RWPE1 (cell line): ENCODE measurements at regions not wholly inside any gene's neighbourhood (a gene's known extent, or its start where the extent isn't known, plus 50 kb on each side); places are given as distances from the start of the nearest gene placed in this dataset.

Experiments
- CTCF ChIA-PET: fragments of 350-600 bp; sonication (Branson Sonifier 250); formaldehyde crosslinking; extraction: SDS; loops from one replicate; lab custom pipeline; 2021; lab: Yijun Ruan, JAX
- POLR2A ChIA-PET: fragments of 400-600 bp; formaldehyde crosslinking; extraction: SDS; loops from one replicate; lab custom pipeline; 2020; ENCODE audit warnings: antibody characterized with exemption; ENCODE audit not compliant: low non-redundant PET; lab: Yijun Ruan, JAX
- DNase-seq: peaks from one replicate; pipeline ENCODE4 v3.0.0; 2012; ENCODE audit warnings: low spot score
- H3K27ac ChIP-seq: fragments of 450-650 bp; 2 replicates; pipeline ENCODE4 v1.5.1; 2017
- TF ChIP-seq, protein P1 (sequence below): fragments of 450-650 bp; conservative IDR thresholded peaks from 2 replicates; pipeline ENCODE4 v1.5.1; 2017; ENCODE audit warnings: low read depth, mild to moderate bottlenecking

DNA sequence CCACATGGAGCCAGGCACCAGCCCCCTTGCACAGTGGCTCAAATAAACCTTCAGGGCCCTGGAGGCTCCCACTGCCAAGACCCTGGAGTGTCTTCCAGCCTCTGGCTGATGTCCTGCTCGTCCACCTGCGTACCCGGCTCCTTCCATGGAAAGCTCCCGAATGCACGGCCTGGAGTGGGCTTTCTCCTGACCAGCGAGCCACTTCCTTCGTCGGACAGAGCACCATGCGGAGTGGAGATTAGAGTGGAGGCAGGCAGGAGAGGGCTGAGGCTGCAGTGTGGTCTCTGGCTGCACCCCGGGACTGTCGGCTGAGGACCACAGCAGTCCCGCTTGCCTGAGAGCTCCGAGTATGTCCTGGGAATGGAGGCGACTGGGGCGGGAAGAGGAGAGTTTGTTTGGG, 93.7 kb upstream of the SFSWAP start:
- TF ChIP-seq, protein P1, sequence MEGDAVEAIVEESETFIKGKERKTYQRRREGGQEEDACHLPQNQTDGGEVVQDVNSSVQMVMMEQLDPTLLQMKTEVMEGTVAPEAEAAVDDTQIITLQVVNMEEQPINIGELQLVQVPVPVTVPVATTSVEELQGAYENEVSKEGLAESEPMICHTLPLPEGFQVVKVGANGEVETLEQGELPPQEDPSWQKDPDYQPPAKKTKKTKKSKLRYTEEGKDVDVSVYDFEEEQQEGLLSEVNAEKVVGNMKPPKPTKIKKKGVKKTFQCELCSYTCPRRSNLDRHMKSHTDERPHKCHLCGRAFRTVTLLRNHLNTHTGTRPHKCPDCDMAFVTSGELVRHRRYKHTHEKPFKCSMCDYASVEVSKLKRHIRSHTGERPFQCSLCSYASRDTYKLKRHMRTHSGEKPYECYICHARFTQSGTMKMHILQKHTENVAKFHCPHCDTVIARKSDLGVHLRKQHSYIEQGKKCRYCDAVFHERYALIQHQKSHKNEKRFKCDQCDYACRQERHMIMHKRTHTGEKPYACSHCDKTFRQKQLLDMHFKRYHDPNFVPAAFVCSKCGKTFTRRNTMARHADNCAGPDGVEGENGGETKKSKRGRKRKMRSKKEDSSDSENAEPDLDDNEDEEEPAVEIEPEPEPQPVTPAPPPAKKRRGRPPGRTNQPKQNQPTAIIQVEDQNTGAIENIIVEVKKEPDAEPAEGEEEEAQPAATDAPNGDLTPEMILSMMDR = no peak
- H3K27ac ChIP-seq = no peak overlapping the region
- ChIA-PET POLR2A (no interaction called here), CTCF (interaction anchor here (0.6 to 0.8 kb wide), 2 partner anchors 339 to 709 kb away, joined by 3 to 5 read pairs; no protein-coding TSS in a partner anchor)
- DNase-seq = no peak

DNA sequence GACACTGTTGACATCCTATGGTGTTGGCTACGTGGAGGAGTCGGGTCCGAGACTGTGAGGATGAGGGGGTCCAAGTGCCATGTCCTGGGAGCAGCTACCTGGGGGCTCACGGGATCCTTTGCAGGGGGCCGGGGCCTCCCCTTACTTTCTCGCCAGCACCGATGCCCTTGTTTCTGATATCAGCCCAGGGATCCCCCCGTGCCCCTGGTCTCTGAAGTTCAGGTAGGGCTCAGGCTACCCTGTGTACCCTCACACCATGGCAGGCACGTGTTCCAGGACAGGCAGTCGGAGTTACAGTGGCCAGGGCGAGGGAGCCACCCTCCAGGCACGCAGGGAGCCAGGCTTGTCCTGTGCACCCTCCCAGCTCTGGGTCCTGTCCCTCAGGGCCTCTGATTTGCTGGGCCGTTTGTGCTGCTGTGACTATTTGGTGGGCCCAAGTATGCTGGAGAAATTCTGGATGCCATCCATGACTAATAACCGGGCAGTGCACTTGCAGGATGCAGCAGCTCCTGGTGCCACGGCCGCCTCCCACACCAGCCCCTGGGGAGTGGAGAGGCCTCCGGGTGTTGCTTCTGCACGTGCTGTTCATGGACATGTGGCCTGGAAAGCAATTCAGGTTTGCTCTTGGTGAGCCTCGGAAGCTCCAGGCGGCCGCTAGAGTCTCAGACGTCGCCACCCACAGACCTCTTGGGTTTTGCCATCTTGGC, 93.1 kb upstream of the SFSWAP start:
- ChIA-PET CTCF (interaction anchor here (0.6 to 0.8 kb wide), 2 partner anchors 339 to 709 kb away, joined by 3 to 5 read pairs; no protein-coding TSS in a partner anchor), POLR2A (no interaction called here)
- TF ChIP-seq, protein P1 = no peak
- H3K27ac ChIP-seq = no peak overlapping the region
- DNase-seq = no peak

- no peak overlapping the region for H3K27ac ChIP-seq
- ChIA-PET POLR2A (no interaction called here), CTCF (interaction anchor here (0.7 kb wide), 1 partner anchor 463 kb away, joined by 3 read pairs; no protein-coding TSS in a partner anchor)
- DNase-seq = no peak
- TF ChIP-seq, protein P1 = no peak
Measured at GRCh38 chr12:131618303-131618658, 92.6 kb upstream of the SFSWAP start.

- DNase-seq = no peak
- H3K27ac ChIP-seq = no peak overlapping the region
- CTCF ChIA-PET = interaction anchor here (0.7 kb wide), 1 partner anchor 464 kb away, joined by 3 read pairs; no protein-coding TSS in a partner anchor
- TF ChIP-seq, protein P1 = no peak
- POLR2A ChIA-PET = no interaction called here
Measured at GRCh38 chr12:131618701-131619100, 92.2 kb upstream of the SFSWAP start.

DNA sequence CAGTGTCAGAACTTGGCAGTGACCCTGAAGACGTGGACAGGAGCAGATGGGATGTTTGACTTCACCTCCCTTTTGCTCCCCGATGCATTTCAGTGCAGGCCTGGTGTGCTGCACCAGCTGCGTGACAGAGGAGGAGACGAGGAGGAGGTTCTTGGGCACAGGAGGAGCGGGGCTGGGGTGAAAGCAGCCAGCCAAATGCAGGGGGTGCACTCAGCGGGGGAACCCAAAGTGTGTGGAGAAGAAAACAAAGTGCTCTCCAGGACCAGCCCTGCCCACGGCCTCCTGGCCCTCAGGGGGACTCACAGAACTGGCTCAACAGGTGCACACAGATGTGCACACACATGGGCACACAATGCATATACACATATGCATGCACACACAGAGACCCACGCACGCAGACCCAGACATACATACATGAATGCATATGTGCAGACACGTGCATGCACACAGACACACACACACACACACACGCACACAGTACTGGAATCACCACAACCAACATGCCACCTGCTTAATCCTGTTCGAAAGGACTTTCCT, 91.7 kb upstream of the SFSWAP start:
- POLR2A ChIA-PET = no interaction called here
- no peak for DNase-seq
- TF ChIP-seq, protein P1 = no peak
- no peak overlapping the region for H3K27ac ChIP-seq
- CTCF ChIA-PET = no interaction called here

GRCh38 chr12:131619736-131620506, 91.0 kb upstream of the SFSWAP start:
- ChIA-PET POLR2A (no interaction called here), CTCF (no interaction called here)
- no peak for DNase-seq
- H3K27ac ChIP-seq = no peak overlapping the region
- TF ChIP-seq, protein P1 = no peak
